Putamen (tissue), 1 donor: ENCODE measurements at regions not wholly inside any gene's neighbourhood (a gene's known extent, or its start where the extent isn't known, plus 50 kb on each side); places are given as distances from the start of the nearest gene placed in this dataset.

Experiments
- DNase-seq: peaks from one replicate; pipeline ENCODE4 v3.0.0-alpha.2; 2016; ENCODE audit warnings: low spot score

- no peak for DNase-seq
These were observed 62.1 kb upstream of the STEAP1B start for GRCh38 chr7:22561895-22562593.

- no peak for DNase-seq
These were observed 61.4 kb upstream of the STEAP1B start for GRCh38 chr7:22561321-22561811.

- peak; percentile 57 for DNase-seq
These were observed 60.0 kb upstream of the STEAP1B start for GRCh38 chr7:22559829-22560489.

- no peak for DNase-seq
These were observed 57.2 kb upstream of the STEAP1B start for GRCh38 chr7:22557167-22557566.

- no peak for DNase-seq
These were observed 55.5 kb upstream of the STEAP1B start for GRCh38 chr7:22555476-22555875.

- DNase-seq, result no peak
These were observed 54.2 kb upstream of the STEAP1B start for GRCh38 chr7:22554184-22554583.

- DNase-seq, result no peak
These were observed 52.0 kb upstream of the STEAP1B start for GRCh38 chr7:22551768-22552513.

- DNase-seq, result no peak
These were observed 50.6 kb upstream of the STEAP1B start for GRCh38 chr7:22550514-22551030.

GRCh38 chr7:22549667-22550513 is 49.9 kb upstream of the STEAP1B start:
- DNase-seq, result no peak
